GM21381 (cell line): ENCODE measurements at regions not wholly inside any gene's neighbourhood (a gene's known extent, or its start where the extent isn't known, plus 50 kb on each side); places are given as distances from the start of the nearest gene placed in this dataset.

Experiments used
- ATAC-seq: cut with Tn5 transposase; IDR thresholded peaks from one replicate; pipeline ENCODE4 v1.9.1; 2021; ENCODE audit warnings: mild to moderate bottlenecking, moderate library complexity; ENCODE audit not compliant: unreplicated experiment

- no peak for ATAC-seq
Measured at GRCh38 chr2:176753205-176753604, 459.4 kb upstream of the HNRNPA3 start.

DNA sequence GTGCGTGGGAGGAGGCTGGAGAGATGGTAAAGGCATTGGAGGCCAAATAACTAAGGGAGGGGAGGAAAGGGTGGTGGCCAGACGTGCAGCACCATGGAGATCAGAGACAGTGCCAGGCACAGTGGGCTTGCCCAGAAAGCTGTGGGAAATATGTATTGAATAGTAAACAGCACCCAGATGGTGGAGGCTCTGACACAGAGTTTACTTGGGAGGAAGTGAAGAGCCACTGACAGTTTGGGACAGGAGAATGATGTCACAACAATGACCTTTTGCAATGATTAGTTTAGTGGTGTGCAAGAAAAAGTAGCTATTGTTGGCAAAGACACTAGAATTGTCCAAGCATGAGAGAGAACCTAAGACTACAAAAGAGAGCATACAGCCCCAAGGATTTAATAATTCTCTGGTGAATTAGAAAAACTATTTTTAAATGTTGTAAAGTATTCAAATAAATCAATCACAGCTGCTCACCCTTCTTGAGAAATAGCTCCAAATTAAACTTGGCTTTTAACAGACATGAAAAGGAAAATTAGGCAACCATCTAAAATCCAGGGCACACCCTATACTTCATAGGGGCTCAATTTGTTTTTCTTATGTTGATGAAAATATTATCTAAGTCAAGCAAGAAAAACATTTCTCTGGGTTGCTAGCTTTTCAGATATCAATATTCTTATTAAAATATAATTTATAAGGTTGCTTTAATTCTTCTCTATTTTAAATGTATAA is 458.7 kb upstream of the HNRNPA3 start:
- ATAC-seq = no peak

GRCh38 chr2:176755537-176756135 is 457.0 kb upstream of the HNRNPA3 start:
- no peak for ATAC-seq

DNA sequence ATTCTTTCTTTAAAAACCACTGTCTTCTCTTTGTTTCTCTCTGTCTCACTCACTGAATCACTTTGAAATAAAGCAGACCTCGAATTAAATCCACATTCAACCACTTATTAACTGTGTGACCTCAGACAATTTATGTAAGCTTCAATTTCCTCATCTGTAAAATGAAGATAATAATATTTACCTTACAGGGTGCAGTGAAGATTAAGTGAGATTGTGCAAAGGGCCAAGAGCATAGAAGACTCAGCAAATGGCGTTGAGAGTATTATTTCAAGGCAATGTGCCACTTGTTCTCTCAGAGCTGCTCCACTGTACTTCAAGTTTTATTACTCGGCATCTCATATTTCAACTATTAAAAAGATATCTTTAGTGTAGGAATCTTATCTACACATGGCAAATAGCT is 454.2 kb upstream of the HNRNPA3 start:
- no peak for ATAC-seq

- no peak for ATAC-seq
Measured at GRCh38 chr2:176760439-176760838, 452.2 kb upstream of the HNRNPA3 start.

GRCh38 chr2:176763130-176763529 is 449.5 kb upstream of the HNRNPA3 start:
- no peak for ATAC-seq

DNA sequence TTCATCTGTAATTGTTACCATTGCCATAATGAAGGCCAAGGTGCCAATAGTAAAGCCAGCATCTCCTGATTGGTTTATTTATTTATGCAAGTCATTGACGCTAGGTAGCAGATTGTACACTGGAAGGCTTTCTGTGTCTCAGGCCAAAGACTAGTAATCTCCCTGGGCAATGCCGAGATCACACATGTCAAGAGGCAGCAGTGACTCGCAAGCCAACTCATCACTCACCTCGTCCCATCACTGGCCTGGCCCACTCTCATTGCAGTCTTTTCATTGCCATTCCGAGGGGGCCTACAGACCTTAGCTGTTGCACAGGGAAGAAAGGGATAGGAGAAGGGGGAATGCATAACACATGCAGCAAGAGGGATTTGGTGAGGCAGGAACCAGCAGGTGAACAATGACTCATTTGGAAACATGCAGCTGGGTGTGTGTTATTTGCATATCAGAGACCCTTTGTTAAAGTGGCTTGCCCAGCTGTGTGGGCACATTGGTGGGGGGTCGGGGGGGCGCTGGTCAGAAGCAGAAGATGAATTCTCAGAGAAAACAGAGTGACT is 448.7 kb upstream of the HNRNPA3 start:
- no peak for ATAC-seq

DNA sequence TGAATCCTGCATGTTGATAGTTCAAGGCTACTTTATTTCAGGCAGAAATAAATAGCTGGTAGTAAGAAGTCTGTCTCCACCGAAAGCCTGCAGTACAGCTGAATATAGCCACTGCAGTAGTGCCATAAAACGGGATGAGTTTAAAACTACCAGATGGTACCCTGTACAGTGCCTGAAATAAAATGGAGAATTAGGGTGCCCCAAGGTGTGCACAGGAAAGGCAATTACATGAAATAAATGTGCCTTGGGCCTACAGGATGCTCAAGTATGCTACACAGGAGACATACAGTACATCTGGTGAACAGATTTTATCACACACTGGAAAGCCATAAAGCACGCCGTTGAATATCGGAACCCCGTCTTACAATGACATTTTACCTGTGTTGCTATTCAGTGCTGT is 447.7 kb upstream of the HNRNPA3 start:
- no peak for ATAC-seq

DNA sequence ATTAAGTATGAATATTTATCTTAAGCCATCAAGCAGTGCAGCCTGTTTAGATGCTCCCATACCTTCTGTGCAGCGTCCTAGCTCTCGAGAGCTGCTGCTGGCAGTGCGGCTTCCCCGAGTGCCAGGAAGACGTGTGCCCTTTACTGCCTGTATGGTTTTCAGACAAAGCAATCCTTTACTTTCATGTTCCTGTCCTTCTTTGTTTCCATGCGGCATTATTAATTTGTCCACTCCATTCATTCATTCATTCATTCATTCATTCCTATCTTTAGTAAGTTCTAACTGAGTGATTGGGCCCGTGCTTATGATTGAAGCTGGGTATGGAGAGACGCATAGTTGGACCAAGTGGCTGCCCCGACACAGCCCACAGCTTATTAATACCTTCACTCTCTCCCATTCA is 446.6 kb upstream of the HNRNPA3 start:
- ATAC-seq = no peak

DNA sequence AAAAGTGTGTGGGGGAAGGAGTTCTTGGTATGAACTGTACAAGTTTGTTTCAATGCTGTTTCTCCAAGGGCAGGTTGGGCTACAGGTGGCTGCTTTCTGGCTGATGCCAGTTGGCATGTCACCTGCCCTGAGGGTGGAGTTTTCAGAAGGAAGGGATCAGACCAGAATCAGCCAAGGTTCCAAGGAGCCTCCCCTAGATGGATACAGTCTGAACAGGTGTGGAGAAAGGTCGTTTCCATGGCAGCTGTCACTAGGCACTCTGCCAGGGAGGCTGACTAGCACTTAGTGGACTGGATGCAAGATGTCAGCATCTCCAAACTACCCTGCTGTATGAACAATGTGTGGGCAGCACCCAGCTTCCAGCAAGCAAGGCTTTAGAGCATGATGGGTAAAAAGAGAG is 444.4 kb upstream of the HNRNPA3 start:
- ATAC-seq = no peak

DNA sequence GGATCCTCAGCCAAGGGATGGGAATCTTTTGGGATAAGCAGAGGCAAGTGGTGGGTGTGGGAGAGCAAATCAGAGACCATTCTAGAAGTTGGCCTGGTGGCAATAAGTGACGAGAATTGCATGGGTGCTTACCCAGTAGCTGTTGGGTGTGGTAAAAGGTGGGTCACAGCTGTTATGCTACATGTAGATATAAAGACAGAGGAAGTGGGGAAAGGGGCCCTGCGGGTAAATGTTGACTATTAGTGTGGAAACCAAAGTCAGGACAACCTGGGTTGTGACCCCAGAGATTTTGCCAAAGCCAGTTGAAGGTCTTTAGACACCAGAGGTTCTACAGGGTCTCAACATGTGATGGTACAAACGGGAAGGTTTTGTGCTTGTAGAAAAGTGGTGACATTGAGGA is 443.6 kb upstream of the HNRNPA3 start:
- ATAC-seq = no peak

- no peak for ATAC-seq
Measured at GRCh38 chr2:176769499-176770370, 442.9 kb upstream of the HNRNPA3 start.

GRCh38 chr2:176772816-176773215 is 439.8 kb upstream of the HNRNPA3 start:
- no peak for ATAC-seq

DNA sequence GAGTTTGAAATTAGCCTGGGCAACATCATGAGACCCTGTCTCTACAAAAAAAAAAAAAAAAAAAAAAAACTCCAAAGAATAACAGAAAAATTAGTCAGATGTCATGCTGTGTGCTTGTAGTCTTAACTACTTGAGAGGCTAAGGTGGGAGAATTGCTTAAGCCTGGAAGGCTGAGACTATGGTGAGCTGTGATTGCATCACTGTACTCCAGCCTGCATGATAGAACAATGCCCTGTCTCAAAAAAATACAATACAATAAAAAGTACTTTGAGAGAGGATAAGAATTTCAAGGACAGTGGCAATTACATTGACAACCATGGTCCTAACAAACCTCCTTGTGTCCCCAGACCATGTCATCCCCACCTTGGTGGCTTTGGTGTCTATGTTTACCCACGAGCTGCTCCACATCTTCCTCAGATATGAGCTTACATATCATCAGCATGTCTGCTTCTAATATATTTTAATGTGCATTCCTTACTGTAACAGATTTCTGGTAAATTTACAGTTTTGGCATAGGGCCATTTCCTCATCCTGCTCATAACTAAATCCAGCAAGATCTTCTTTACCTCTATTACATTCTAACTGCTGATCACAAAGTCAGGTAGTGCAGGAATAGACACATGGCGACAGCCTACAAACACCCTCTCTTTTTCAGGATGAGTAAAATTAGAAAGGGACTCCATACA is 437.7 kb upstream of the HNRNPA3 start:
- ATAC-seq = no peak

DNA sequence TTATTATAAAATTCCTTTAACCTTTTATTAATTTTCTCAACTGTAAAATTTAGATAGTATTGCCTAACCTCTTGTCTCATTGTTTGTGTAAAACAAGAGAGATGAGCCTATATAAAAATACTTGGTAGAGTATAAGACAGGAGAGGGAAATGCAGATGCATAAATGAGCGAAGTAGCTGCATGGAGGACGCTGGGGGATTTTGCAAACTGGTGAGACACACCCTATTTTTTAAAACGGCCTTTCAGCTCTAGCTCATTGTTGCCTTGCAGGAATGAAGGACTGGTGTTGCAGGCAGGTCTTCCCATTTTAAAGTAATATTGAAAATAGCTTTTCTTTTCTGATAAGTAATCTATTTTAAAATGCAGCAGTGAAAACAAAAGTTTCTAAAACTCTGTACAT is 435.3 kb upstream of the HNRNPA3 start:
- ATAC-seq = no peak

DNA sequence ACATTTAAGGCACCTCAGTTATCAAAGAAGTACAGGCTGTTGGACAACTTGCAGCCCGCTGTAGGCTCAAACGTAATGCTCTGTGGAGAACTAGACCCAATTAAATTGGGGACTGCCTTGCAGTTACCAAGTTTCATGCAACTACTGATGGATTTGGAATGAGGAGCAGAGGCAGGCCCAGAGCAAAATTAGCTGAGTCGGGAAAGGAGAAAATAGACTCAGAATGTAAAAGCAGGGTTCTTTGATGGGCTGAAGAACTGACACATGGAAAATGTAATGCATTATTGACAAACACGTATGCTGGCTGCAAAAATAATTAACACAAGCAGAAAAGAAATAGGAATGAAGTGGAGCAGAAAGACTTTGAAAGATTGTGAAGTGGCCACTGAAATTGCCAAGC is 432.7 kb upstream of the HNRNPA3 start:
- ATAC-seq = no peak

DNA sequence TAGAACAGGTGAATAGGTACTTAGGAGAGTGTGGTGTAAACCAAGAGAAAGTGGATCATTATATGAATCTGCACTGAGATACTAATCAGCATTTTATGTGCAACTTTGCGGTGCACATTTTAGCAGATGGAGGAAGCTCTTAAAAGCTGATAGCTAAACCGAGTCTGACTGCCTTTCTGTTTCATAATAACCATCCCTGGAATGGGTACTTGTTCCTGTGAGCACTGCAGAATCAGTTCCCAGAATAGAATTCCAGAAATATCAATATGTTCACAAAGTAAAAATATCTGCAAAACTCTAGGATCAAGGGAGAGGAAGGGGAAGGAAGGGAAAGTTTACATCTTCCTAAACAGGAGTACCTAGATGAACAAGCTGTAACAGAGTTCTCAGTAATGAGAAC is 432.2 kb upstream of the HNRNPA3 start:
- ATAC-seq = no peak

DNA sequence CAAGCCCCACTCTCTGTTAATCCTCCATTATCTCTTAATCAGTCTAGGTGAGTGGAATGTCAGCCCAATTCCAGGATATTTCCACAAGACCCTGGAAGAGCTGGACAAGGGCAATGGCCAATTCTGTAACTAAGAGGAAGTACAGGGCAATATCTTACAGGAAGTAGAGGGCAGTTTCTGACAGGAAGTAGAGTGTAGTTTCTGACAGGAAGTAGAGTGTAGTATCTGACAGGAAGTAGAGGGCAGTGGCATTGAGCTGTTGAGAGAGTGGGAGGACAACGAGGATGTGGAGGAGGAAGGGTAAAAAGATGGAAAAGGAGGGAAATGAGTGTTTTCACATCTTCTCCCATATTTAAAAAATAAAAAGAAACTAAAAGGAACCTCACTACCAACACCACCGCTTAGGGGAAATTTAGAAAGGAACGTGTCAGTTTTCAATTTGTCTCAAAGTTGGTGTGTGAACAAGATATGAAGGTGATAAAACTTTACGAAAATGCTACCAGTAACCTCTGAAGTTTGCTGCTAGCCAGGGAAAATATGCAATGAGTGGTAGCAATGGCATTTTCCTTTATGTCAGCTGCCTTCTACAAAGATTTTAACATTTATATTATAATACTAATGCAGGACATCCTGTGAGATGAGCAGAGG is 430.9 kb upstream of the HNRNPA3 start:
- no peak for ATAC-seq

DNA sequence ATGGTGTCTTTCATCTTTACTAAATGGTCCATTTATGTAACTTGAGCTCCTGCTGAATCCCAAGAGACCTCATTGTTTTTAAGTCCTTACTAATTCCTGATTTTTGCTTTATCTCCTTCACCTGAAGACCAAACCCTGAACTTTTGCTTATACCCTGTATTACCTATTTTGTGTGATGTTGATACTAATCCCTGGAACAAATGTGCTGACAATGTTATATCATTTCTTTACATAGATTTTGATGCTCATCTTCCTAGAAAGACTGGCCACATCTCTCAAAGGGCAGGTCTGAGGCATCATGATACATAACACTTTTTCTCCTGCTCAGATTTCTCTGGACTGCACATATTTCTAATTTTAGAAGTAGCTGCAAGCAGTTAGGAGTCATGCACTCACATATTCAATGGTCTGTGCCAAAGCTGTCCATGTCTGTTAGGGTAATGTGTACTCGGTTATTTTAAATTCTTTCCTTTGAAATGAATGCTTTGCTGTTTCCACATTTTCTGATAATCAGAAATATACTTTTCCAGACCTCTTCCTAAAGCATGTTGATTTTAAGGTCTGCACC is 427.9 kb upstream of the HNRNPA3 start:
- ATAC-seq = no peak

DNA sequence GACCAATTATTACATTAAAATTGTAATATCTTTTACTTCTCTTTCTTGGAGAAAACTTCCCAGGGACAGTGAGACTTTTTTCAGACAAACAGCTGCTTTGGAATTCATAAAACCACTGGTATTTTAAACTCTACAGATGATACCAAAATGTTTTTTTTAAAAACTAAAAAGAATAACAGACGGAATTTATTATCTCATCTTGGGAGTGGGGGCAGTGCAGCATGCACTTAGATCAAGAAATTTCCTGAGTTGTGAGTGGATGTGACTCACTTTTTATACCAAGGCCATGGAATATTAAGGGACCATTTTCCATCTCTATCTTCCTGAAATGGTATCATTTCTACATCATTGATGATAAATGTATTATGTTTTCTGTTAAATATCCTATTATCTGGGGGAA is 422.8 kb upstream of the HNRNPA3 start:
- no peak for ATAC-seq
